ENCODE measurements at regions not wholly inside any gene's neighbourhood (a gene's known extent, or its start where the extent isn't known, plus 50 kb on each side); places are given as distances from the start of the nearest gene placed in this dataset.

DNA sequence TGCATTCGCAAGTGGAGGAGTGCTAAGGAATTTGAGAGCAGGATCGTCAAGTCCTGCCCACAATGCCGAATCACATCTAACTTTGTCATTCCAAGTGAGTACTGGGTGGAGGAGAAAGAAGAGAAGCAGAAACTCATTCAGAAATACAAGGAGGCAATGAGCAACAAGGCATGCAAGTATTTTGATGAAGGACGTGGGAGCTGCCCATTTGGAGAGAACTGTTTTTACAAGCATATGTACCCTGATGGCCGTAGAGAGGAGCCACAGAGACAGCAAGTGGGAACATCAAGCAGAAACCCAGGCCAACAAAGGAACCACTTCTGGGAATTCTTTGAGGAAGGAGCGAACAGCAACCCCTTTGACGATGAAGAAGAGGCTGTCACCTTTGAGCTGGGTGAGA, 100.2 kb upstream of the MED14 start:
- DNase-seq (no peak), ATAC-seq (ENCODE audit: low read depth) (no peak)
- ChIA-PET POLR2A (no interaction called here), CTCF (no interaction called here)
- Mint-ChIP-seq H3K27ac (no peak overlapping the region), H3K27me3 (no peaks in the 10 kb centered on the region), H3K4me3 (no peak overlapping the region), H3K36me3 (ENCODE audit: low read depth) (no peaks in the 10 kb centered on the region), H3K4me1 (no peaks in the 10 kb centered on the region), H3K9me3 (peaks cover 7% of the 10 kb centered on the region)
- TF ChIP-seq, protein P1, sequence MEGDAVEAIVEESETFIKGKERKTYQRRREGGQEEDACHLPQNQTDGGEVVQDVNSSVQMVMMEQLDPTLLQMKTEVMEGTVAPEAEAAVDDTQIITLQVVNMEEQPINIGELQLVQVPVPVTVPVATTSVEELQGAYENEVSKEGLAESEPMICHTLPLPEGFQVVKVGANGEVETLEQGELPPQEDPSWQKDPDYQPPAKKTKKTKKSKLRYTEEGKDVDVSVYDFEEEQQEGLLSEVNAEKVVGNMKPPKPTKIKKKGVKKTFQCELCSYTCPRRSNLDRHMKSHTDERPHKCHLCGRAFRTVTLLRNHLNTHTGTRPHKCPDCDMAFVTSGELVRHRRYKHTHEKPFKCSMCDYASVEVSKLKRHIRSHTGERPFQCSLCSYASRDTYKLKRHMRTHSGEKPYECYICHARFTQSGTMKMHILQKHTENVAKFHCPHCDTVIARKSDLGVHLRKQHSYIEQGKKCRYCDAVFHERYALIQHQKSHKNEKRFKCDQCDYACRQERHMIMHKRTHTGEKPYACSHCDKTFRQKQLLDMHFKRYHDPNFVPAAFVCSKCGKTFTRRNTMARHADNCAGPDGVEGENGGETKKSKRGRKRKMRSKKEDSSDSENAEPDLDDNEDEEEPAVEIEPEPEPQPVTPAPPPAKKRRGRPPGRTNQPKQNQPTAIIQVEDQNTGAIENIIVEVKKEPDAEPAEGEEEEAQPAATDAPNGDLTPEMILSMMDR (IDR thresholded peaks at IDR 0.05) = no peak
- intact Hi-C loops (cut with micrococcal nuclease) = no loop called here

DNA sequence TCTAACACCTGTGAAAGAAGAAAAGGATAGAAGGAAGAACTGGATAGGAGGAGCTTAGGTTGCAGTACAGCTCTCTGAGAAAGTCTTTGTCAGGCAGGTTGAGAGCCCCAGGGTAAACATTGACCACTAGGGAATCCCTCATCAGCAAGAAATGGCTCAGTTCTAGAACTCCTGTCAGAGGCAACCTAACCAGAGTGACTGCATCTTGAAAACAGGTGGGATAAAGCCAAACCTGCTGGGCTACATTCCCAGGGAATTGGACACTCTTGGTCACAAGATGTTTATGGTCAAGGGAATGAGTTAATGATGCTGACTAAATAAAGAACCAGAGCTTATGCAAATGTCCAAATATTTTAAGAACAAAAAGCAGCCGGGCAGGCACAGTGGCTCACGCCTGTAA, 108.3 kb upstream of the MED14 start:
- Mint-ChIP-seq H3K27ac (no peak overlapping the region), H3K4me1 (no peaks in the 10 kb centered on the region), H3K4me3 (no peak overlapping the region), H3K9me3 (peaks cover 13% of the 10 kb centered on the region), H3K27me3 (no peaks in the 10 kb centered on the region), H3K36me3 (ENCODE audit: low read depth) (no peaks in the 10 kb centered on the region)
- TF ChIP-seq, protein P1 (IDR thresholded peaks at IDR 0.05) = no peak
- ATAC-seq (ENCODE audit: low read depth) (no peak), DNase-seq (no peak)
- ChIA-PET POLR2A (no interaction called here), CTCF (no interaction called here)
- intact Hi-C loops (cut with micrococcal nuclease) = no loop called here

- Mint-ChIP-seq H3K4me3 (no peak overlapping the region), H3K27ac (no peak overlapping the region), H3K36me3 (ENCODE audit: low read depth) (no peaks in the 10 kb centered on the region), H3K27me3 (no peaks in the 10 kb centered on the region), H3K4me1 (no peaks in the 10 kb centered on the region), H3K9me3 (peaks cover 16% of the 10 kb centered on the region)
- ATAC-seq (ENCODE audit: low read depth) (no peak), DNase-seq (no peak)
- POLR2A ChIA-PET = no interaction called here
- intact Hi-C loops (cut with micrococcal nuclease) = no loop called here
- CTCF ChIA-PET = no interaction called here
- TF ChIP-seq, protein P1 (IDR thresholded peaks at IDR 0.05) = no peak
Measured at GRCh38 chrX:40844471-40844870, 109.1 kb upstream of the MED14 start.

DNA sequence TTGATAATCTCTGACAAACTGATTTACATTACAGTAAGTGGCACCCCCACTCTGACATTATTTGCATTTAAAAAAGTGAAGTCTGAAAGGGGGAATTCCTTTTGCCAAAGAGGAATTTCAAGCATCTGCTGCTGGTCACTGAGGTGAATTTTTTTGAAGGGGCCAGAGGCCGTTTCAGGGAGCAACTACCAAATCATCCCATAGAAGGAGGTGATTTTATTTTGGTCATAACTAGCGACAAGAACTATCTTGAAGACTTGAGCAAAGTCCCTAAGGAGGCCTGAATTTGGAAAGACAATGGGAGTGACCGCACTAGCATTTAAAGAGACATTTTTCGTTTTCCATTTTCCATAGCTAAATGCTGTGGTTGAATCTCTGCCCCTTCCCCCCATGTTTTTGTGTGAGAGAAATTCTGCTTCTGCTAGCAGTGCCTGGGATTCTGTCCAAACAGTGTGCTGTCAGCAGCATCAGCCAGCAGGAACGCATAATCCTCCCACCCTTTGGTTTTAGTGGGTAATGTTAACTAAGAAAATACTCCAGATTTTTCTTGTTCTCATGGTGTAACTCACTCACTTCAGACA, 110.1 kb upstream of the MED14 start:
- Mint-ChIP-seq H3K27me3 (no peaks in the 10 kb centered on the region), H3K4me3 (no peak overlapping the region), H3K4me1 (no peaks in the 10 kb centered on the region), H3K27ac (no peak overlapping the region), H3K9me3 (peaks cover 15% of the 10 kb centered on the region), H3K36me3 (ENCODE audit: low read depth) (no peaks in the 10 kb centered on the region)
- ChIA-PET CTCF (no interaction called here), POLR2A (no interaction called here)
- no peak for ATAC-seq (ENCODE audit: low read depth)
- intact Hi-C loops (cut with micrococcal nuclease) = no loop called here
- TF ChIP-seq, protein P1 (IDR thresholded peaks at IDR 0.05) = no peak
- DNase-seq = no peak

- Mint-ChIP-seq H3K4me3 (no peak overlapping the region), H3K36me3 (ENCODE audit: low read depth) (no peaks in the 10 kb centered on the region), H3K9me3 (peaks cover 8% of the 10 kb centered on the region), H3K27me3 (no peaks in the 10 kb centered on the region), H3K4me1 (no peaks in the 10 kb centered on the region), H3K27ac (no peak overlapping the region)
- CTCF ChIA-PET = no interaction called here
- intact Hi-C loops (cut with micrococcal nuclease) = no loop called here
- no peak for ATAC-seq (ENCODE audit: low read depth)
- no peak for DNase-seq
- POLR2A ChIA-PET = no interaction called here
- TF ChIP-seq, protein P1 (IDR thresholded peaks at IDR 0.05) = no peak
Measured at GRCh38 chrX:40849906-40850823, 114.8 kb upstream of the MED14 start.

Measured in activated B cell treated with CpG ODN at 0.5 μM for 24 hours (primary cell).